Upper lobe of left lung (tissue), 6 donors: ENCODE measurements at regions not wholly inside any gene's neighbourhood (a gene's known extent, or its start where the extent isn't known, plus 50 kb on each side); places are given as distances from the start of the nearest gene placed in this dataset.
A peak's percentile ranks its signal among the peaks of the same experiment; 100 is the strongest.

Source experiments
- ATAC-seq, 2 donors: fragments of 200-7000 bp; cut with Tn5 transposase; one replicate each; pipeline ENCODE4 v1.9.1; 2022; ENCODE audit warnings: mild to moderate bottlenecking in 2 of 2, moderate library complexity in 2 of 2; ENCODE audit not compliant: low FRiP score in 2 of 2
- DNase-seq, 2 donors: peaks; one replicate each; pipeline ENCODE4 v3.0.0-alpha.2; 2019 to 2020
- H3K27ac ChIP-seq, 4 donors: fragments of 200-600 bp; sonication (generic); one replicate each; pipeline ENCODE4 v1.5.1; 2016 to 2019
- H3K27me3 ChIP-seq, 4 donors: fragments of 200-600 bp; sonication (generic); one replicate each; pipeline ENCODE4 v1.5.1; 2017 to 2019
- H3K36me3 ChIP-seq, 4 donors: fragments of 200-600 bp; sonication (generic); one replicate each; pipeline ENCODE4 v1.5.1; 2016 to 2019
- H3K4me1 ChIP-seq, 4 donors: fragments of 200-600 bp; sonication (generic); one replicate each; pipeline ENCODE4 v1.5.1; 2018 to 2019
- H3K4me3 ChIP-seq, 4 donors: fragments of 200-600 bp; sonication (generic); one replicate each; pipeline ENCODE4 v1.5.1; 2017 to 2019; ENCODE audit warnings: mild to moderate bottlenecking in 2 of 4, moderate library complexity in 1 of 4
- H3K9me3 ChIP-seq, 4 donors: fragments of 200-600 bp; sonication (generic); one replicate each; pipeline ENCODE4 v1.5.1; 2018 to 2019
- EP300 ChIP-seq, 4 donors: sonication (generic); formaldehyde crosslinking; IDR thresholded peaks; one replicate each; pipeline ENCODE4 v1.5.1; 2017; ENCODE audit warnings: antibody characterized with exemption in 4 of 4, control low read depth in 2 of 4
- POLR2A ChIP-seq, 4 donors: fragments of 450-650 bp; IDR thresholded peaks; one replicate each; pipeline ENCODE4 v1.5.1; 2016 to 2017; ENCODE audit warnings: antibody characterized with exemption in 4 of 4, mild to moderate bottlenecking in 2 of 4
- POLR2AphosphoS5 ChIP-seq, 2 donors: sonication (generic); formaldehyde crosslinking; IDR thresholded peaks; one replicate each; pipeline ENCODE4 v1.5.1; 2017; ENCODE audit warnings: antibody characterized with exemption in 2 of 2
- WGBS, 2 donors: methylation state at CpG; one replicate each; pipeline ENCODE4 v1.1.5; 2017 to 2018; 5-methylcytosine and 5-hydroxymethylcytosine counted together
- TF ChIP-seq, protein P1 (sequence below), 6 experiments: fragments of 450-650 bp in 4 of 6; fragments of 200-600 bp in 2 of 6; sonication (generic) in 2 of 6; IDR thresholded peaks; one replicate each; pipeline ENCODE4 v1.5.1; 2016 to 2019; ENCODE audit warnings: antibody characterized with exemption in 6 of 6
- donor health status: DM: no; HTN: no; CAD: no; lungs with moderate emphysema.
- donor health status: DM: no; HTN: yes; CAD: no; lungs with severe emphysema.

DNA sequence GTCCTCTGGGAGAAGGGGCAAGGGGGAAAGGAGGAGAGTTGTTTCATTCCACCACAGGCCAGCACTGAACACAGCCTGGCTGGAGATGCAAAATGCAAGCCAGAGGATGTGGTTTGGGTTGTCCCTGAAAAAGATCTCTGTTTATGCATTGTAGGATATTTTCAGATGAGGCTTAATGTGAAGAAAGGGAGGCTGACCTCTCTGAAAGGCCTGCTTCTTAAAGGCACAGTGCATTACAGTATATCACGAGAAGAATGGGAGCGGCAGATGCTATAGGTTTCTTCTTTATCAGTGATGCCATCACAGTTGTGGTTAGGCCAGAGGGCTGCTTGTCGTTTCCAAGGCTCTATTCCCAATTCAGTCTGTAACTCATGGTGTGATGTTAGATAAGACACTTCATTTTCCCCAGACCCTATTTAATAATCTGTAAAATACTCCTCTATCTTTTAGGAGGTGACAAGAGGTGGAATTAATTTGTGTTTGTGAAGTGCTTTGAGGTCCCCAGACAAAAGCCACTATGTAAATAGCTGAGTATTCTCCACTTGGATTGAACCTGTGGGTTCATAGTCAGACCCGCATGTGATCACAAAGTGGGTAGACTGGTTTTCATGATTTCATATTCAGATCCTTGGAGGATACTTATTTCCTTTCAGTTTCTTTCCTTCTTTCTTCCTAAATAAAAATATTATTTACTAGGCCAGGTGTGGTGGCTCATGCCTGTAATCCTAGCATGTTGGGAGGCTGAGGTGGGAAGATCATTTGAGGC is 76.5 kb upstream of the WDR26 start:
- Histone ChIP-seq H3K36me3 (no peaks in the 10 kb centered on the region), H3K4me1 (peaks cover 0 to 4% (median 0%) of the 10 kb centered on the region in 4 donors), H3K9me3 (no peaks in the 10 kb centered on the region), H3K4me3 (no peak overlapping the region), H3K27ac (no peak overlapping the region), H3K27me3 (no peaks in the 10 kb centered on the region)
- no peak for TF ChIP-seq EP300 (IDR thresholded peaks at IDR 0.05)
- no peak for TF ChIP-seq POLR2AphosphoS5 (IDR thresholded peaks at IDR 0.05)
- TF ChIP-seq POLR2A (IDR thresholded peaks at IDR 0.05), result no peak
- TF ChIP-seq, protein P1, sequence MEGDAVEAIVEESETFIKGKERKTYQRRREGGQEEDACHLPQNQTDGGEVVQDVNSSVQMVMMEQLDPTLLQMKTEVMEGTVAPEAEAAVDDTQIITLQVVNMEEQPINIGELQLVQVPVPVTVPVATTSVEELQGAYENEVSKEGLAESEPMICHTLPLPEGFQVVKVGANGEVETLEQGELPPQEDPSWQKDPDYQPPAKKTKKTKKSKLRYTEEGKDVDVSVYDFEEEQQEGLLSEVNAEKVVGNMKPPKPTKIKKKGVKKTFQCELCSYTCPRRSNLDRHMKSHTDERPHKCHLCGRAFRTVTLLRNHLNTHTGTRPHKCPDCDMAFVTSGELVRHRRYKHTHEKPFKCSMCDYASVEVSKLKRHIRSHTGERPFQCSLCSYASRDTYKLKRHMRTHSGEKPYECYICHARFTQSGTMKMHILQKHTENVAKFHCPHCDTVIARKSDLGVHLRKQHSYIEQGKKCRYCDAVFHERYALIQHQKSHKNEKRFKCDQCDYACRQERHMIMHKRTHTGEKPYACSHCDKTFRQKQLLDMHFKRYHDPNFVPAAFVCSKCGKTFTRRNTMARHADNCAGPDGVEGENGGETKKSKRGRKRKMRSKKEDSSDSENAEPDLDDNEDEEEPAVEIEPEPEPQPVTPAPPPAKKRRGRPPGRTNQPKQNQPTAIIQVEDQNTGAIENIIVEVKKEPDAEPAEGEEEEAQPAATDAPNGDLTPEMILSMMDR (IDR thresholded peaks at IDR 0.05), result no peak
- DNase-seq (no peak), ATAC-seq (no peak)
- WGBS, 2 donors, result 67 to 78% methylated on average over 4 of the region's 4 CpGs

DNA sequence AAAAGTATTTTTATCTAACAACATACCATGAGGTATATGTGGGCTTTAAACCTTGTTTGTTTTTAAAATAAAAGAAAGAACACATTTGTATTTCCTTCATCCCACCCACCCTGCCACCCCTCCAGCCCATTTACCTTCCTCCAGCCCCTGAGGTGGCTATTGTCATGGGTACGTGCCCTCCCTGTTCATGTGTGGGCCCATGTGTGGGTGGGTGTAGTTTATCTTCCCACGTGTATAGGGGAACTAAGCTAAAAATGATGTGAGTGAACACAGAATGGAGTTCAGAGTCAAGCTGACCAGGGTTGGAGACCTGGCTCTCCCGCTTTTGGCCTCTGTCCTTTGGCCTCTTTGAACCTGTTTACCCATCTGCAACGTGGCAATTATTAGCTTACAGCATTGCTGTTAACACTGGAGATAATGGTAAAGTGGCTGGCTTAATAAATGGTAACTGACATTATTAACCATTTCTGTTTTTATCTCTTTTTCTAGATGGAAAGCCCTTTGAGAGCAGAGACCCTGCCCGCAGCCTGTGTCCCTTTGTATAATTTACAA is 78.1 kb upstream of the WDR26 start:
- TF ChIP-seq EP300 (IDR thresholded peaks at IDR 0.05) (no peak), POLR2A (IDR thresholded peaks at IDR 0.05) (no peak)
- no peaks in the 10 kb centered on the region for H3K27me3 ChIP-seq
- no peak for DNase-seq
- H3K9me3 ChIP-seq, result no peaks in the 10 kb centered on the region
- peaks cover 0 to 4% (median 0%) of the 10 kb centered on the region in 4 donors for H3K4me1 ChIP-seq
- H3K36me3 ChIP-seq, result no peaks in the 10 kb centered on the region
- no peak for ATAC-seq
- 78 to 83% methylated on average over 5 of the region's 5 CpGs for WGBS, 2 donors
- H3K4me3 ChIP-seq, result no peak overlapping the region
- H3K27ac ChIP-seq, result no peak overlapping the region

DNA sequence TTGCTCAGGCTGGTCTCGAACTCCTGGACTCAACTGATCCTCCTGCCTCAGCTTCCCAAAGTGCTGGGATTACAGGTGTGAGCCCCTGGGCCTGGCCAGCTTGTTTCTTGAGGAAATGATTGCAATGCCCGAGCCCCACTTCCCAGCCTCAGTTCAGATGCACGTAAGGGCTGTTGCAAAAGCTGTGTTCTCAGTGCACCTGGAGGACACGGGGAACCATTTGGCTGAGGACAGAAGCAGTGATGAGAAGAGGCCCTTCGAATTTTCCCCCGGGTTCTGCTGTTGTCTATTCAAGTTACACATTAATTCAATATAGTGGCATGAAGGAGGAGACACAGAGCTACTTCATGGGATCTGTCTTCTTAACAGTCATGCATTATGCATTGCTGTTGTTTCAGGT is 78.8 kb upstream of the WDR26 start:
- Histone ChIP-seq H3K36me3 (no peaks in the 10 kb centered on the region), H3K27ac (no peak overlapping the region), H3K4me1 (peaks cover 0 to 4% (median 0%) of the 10 kb centered on the region in 4 donors), H3K4me3 (no peak overlapping the region), H3K27me3 (no peaks in the 10 kb centered on the region), H3K9me3 (no peaks in the 10 kb centered on the region)
- DNase-seq (no peak), ATAC-seq (no peak)
- 71 to 82% methylated on average over 3 to 6 of the region's 6 CpGs for WGBS, 2 donors
- TF ChIP-seq, protein P1 (IDR thresholded peaks at IDR 0.05), result no peak
- no peak for TF ChIP-seq EP300 (IDR thresholded peaks at IDR 0.05)
- TF ChIP-seq POLR2A (IDR thresholded peaks at IDR 0.05), result no peak
- TF ChIP-seq POLR2AphosphoS5 (IDR thresholded peaks at IDR 0.05), result no peak

DNA sequence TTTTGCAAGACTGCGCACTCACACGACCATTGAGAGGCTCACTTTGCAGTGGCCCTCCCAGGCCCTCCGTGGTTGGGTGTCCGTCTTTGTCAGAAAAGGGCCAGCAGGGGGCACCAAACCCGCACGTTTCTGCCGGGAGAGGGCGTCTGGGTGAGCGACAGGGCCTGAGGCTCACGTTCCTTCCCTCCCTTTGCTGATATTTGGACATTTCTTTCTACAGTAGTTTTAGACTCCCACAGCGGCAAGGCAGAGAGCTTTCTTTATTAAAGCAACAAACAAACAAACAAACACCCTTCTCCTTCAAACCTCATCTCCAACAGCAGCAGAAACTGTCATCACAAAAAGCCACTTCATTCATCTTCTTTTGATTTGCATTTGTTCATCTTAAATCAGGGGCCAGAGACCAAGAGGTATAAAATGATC is 79.2 kb upstream of the WDR26 start:
- H3K4me3 ChIP-seq, result no peak overlapping the region
- H3K27me3 ChIP-seq, result no peaks in the 10 kb centered on the region
- DNase-seq (peak; percentile 80 to 82), ATAC-seq (peak; percentile 78 to 95)
- no peaks in the 10 kb centered on the region for H3K9me3 ChIP-seq
- TF ChIP-seq POLR2AphosphoS5 (IDR thresholded peaks at IDR 0.05), result no peak
- TF ChIP-seq, protein P1 (IDR thresholded peaks at IDR 0.05), result peak; percentile 80 to 90 (median 84)
- no peak for TF ChIP-seq EP300 (IDR thresholded peaks at IDR 0.05)
- no peak for TF ChIP-seq POLR2A (IDR thresholded peaks at IDR 0.05)
- H3K27ac ChIP-seq, result no peak overlapping the region
- H3K36me3 ChIP-seq, result no peaks in the 10 kb centered on the region
- H3K4me1 ChIP-seq, result peaks cover 0 to 4% (median 0%) of the 10 kb centered on the region in 4 donors
- WGBS, 2 donors, result 1 to 3% methylated on average over 11 of the region's 11 CpGs

DNA sequence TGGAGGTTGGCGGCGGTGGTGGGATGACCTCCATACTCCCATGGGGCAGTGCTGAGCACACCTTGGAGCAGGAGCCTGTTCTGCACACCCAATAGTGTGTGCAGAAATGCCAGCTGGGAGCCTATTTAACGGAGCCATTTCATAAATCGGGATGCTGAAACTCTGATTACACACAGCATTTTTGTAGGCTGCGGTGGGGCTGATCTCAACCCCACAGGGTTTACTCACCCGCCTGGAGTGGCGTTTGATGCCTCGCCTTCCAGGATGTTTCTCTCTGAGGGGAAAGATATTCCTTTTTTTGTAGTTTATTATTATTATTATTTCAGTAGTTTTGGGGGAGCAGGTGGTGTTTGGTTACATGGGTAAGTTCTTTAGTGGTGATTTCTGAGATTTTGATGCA is 82.6 kb upstream of the WDR26 start:
- no peaks in the 10 kb centered on the region for H3K4me1 ChIP-seq
- TF ChIP-seq POLR2A (IDR thresholded peaks at IDR 0.05), result no peak
- TF ChIP-seq, protein P1 (IDR thresholded peaks at IDR 0.05), result no peak
- no peak for TF ChIP-seq EP300 (IDR thresholded peaks at IDR 0.05)
- no peak for TF ChIP-seq POLR2AphosphoS5 (IDR thresholded peaks at IDR 0.05)
- no peaks in the 10 kb centered on the region for H3K27me3 ChIP-seq
- no peaks in the 10 kb centered on the region for H3K9me3 ChIP-seq
- DNase-seq, result no peak
- no peak overlapping the region for H3K27ac ChIP-seq
- no peak for ATAC-seq
- WGBS, 2 donors, result 86 to 92% methylated on average over 8 of the region's 8 CpGs
- H3K4me3 ChIP-seq, result no peak overlapping the region
- H3K36me3 ChIP-seq, result no peaks in the 10 kb centered on the region
